ENCODE measurements at regions not wholly inside any gene's neighbourhood (a gene's known extent, or its start where the extent isn't known, plus 50 kb on each side); places are given as distances from the start of the nearest gene placed in this dataset.

GRCh38 chr9:87199278-87199677 is 252.0 kb upstream of the GAS1 start:
- TF ChIP-seq CTCF (IDR thresholded peaks at IDR 0.05) (no peak), POLR2A (IDR thresholded peaks at IDR 0.05; ENCODE audit: low read depth) (no peak), EP300 (IDR thresholded peaks at IDR 0.05) (no peak)

All from esophagus muscularis mucosa (tissue), 4 donors.